ENCODE measurements at regions not wholly inside any gene's neighbourhood (a gene's known extent, or its start where the extent isn't known, plus 50 kb on each side); places are given as distances from the start of the nearest gene placed in this dataset.
"Not testable (repeated sequence)": the region's sequence is repeated elsewhere in the genome, so short reads cannot be mapped to it uniquely, and the experiment has no call there.

GRCh38 chr5:158514986-158515359, 584.7 kb downstream of the EBF1 start:
- no peak for DNase-seq

- DNase-seq = peak; percentile 73
These were observed 585.3 kb downstream of the EBF1 start for GRCh38 chr5:158514319-158514985.

- DNase-seq = peak; percentile 32
These were observed 586.0 kb downstream of the EBF1 start for GRCh38 chr5:158513490-158514318.

- no peak for DNase-seq
These were observed 588.3 kb downstream of the EBF1 start for GRCh38 chr5:158511454-158511853.

GRCh38 chr5:158510479-158510878, 589.2 kb downstream of the EBF1 start:
- no peak for DNase-seq

GRCh38 chr5:158506648-158507047, 593.1 kb downstream of the EBF1 start:
- no peak for DNase-seq

- no peak for DNase-seq
These were observed 597.0 kb downstream of the EBF1 start for GRCh38 chr5:158502686-158503085.

GRCh38 chr5:158499892-158500418, 599.8 kb downstream of the EBF1 start:
- DNase-seq = no peak

GRCh38 chr5:158499075-158499891, 600.4 kb downstream of the EBF1 start:
- peak; percentile 89 for DNase-seq

- DNase-seq = no peak
These were observed 603.1 kb downstream of the EBF1 start for GRCh38 chr5:158496624-158497023.

- no peak for DNase-seq
These were observed 605.2 kb downstream of the EBF1 start for GRCh38 chr5:158494541-158494940.

- not testable (repeated sequence) for DNase-seq
These were observed 605.7 kb downstream of the EBF1 start for GRCh38 chr5:158494044-158494443.

- peak; percentile 56 for DNase-seq
These were observed 606.9 kb downstream of the EBF1 start for GRCh38 chr5:158492841-158493242.

- no peak for DNase-seq
These were observed 607.6 kb downstream of the EBF1 start for GRCh38 chr5:158492136-158492535.

- DNase-seq = no peak
These were observed 612.1 kb downstream of the EBF1 start for GRCh38 chr5:158487664-158488063.

- no peak for DNase-seq
These were observed 612.6 kb downstream of the EBF1 start for GRCh38 chr5:158487156-158487555.

- no peak for DNase-seq
These were observed 613.1 kb downstream of the EBF1 start for GRCh38 chr5:158486566-158486965.

GRCh38 chr5:158485604-158486081, 614.1 kb downstream of the EBF1 start:
- peak; percentile 83 for DNase-seq

- DNase-seq = peak; percentile 38
These were observed 614.7 kb downstream of the EBF1 start for GRCh38 chr5:158485047-158485446.

GRCh38 chr5:158484150-158484549, 615.6 kb downstream of the EBF1 start:
- DNase-seq = peak; percentile 69

GRCh38 chr5:158483281-158483860, 616.3 kb downstream of the EBF1 start:
- DNase-seq = peak; percentile 36

GRCh38 chr5:158482125-158482524, 617.6 kb downstream of the EBF1 start:
- DNase-seq = no peak
